Stomach (tissue), 8 donors: ENCODE measurements at regions not wholly inside any gene's neighbourhood (a gene's known extent, or its start where the extent isn't known, plus 50 kb on each side); places are given as distances from the start of the nearest gene placed in this dataset.

Experiments
- DNase-seq, 2 donors: peaks; one replicate each; pipeline versions ENCODE4 v3.0.0 to v3.0.0-alpha.2; 2013 to 2019
- H3K27ac ChIP-seq, 5 donors: fragments of 200-600 bp in 4 of 5; sonication (generic) in 4 of 5; one replicate each; pipeline ENCODE4 v1.5.1; 2013 to 2019; ENCODE audit warnings: mild to moderate bottlenecking in 1 of 5, moderate library complexity in 1 of 5
- H3K27me3 ChIP-seq, 3 donors: fragments of 200-600 bp; sonication (generic); one replicate each; pipeline ENCODE4 v1.5.1; 2017 to 2019; ENCODE audit warnings: mixed run types in 1 of 3
- H3K36me3 ChIP-seq, 4 donors: fragments of 200-600 bp; sonication (generic); 1 replicate in 3 of 4; 2 replicates in 1 of 4; pipeline ENCODE4 v1.5.1; 2016 to 2019
- H3K4me1 ChIP-seq, 4 donors: fragments of 200-600 bp; sonication (generic); one replicate each; pipeline ENCODE4 v1.5.1; 2016 to 2019
- H3K4me3 ChIP-seq, 4 donors: fragments of 200-600 bp; sonication (generic) in 3 of 4; one replicate each; pipeline ENCODE4 v1.5.1; 2016 to 2019; ENCODE audit warnings: mild to moderate bottlenecking in 1 of 4
- H3K9me3 ChIP-seq, 4 donors: fragments of 200-600 bp; sonication (generic); one replicate each; pipeline ENCODE4 v1.5.1; 2016 to 2019
- EP300 ChIP-seq: sonication (generic); formaldehyde crosslinking; IDR thresholded peaks from one replicate; pipeline ENCODE4 v1.6.1; 2017; ENCODE audit warnings: antibody characterized with exemption
- POLR2A ChIP-seq, 4 donors: fragments of 450-650 bp; IDR thresholded peaks; one replicate each; pipeline ENCODE4 v1.6.1; 2016; ENCODE audit warnings: antibody characterized with exemption in 4 of 4, control low read depth in 2 of 4, mild to moderate bottlenecking in 1 of 4, moderate library complexity in 1 of 4
- POLR2AphosphoS5 ChIP-seq, 3 donors: sonication (generic); formaldehyde crosslinking; IDR thresholded peaks; one replicate each; pipeline ENCODE4 v1.6.1; 2016; ENCODE audit warnings: antibody characterized with exemption in 3 of 3
- WGBS, 5 donors: extraction: QIAGEN DNeasy Blood & Tissue Kit in 3 of 5; methylation state at CpG; one replicate each; pipeline versions ENCODE4 v1.1.5 to v1.1.7; 2013 to 2018; 5-methylcytosine and 5-hydroxymethylcytosine counted together
- intact Hi-C: fragments of 100-400 bp; cut with DNase I; formaldehyde crosslinking; loops from one replicate; pipeline ENCODE4 v1.15.1; 2023; ENCODE audit warnings: low total_unique reads
- TF ChIP-seq, protein P1 (sequence below), 7 experiments: fragments of 450-650 bp in 4 of 7; fragments of 200-600 bp in 3 of 7; sonication (generic) in 3 of 7; IDR thresholded peaks; one replicate each; pipeline ENCODE4 v1.5.1; 2016 to 2019; ENCODE audit warnings: antibody characterized with exemption in 7 of 7, control low read depth in 2 of 7, mild to moderate bottlenecking in 1 of 7
- donor health status: healthy with polysubstance abuse.
- donor health status: Bipolar disorder and iron deficiency.
- donor health status: healthy.

DNA sequence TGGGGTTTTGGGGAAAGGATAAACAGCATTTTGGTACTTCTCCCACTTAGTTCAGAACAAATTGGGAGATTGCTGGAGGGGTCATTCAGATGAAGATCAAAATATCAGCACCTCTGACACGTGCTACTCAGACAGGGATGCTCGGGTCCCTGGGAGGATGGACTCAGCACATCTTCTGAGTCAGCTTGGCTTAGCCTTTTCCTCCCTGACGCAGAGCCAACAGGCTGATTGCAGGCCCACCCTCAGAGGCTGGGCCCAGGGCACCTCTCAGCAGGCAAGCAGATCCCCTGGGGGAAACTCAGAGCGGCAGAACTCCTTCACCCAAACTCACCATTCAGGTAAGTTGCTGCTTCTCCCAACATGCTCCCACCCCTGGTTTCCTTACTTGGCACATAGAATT, 304.9 kb downstream of the TLE3 start:
- H3K4me1 ChIP-seq: peaks cover 0 to 20% (median 14%) of the 10 kb centered on the region in 4 donors
- WGBS, 5 donors: 89 to 95% (median 93%) methylated on average over 4 of the region's 4 CpGs
- TF ChIP-seq POLR2A (IDR thresholded peaks at IDR 0.05) (no peak), EP300 (no peak), POLR2AphosphoS5 (IDR thresholded peaks at IDR 0.05) (no peak)
- TF ChIP-seq, protein P1, sequence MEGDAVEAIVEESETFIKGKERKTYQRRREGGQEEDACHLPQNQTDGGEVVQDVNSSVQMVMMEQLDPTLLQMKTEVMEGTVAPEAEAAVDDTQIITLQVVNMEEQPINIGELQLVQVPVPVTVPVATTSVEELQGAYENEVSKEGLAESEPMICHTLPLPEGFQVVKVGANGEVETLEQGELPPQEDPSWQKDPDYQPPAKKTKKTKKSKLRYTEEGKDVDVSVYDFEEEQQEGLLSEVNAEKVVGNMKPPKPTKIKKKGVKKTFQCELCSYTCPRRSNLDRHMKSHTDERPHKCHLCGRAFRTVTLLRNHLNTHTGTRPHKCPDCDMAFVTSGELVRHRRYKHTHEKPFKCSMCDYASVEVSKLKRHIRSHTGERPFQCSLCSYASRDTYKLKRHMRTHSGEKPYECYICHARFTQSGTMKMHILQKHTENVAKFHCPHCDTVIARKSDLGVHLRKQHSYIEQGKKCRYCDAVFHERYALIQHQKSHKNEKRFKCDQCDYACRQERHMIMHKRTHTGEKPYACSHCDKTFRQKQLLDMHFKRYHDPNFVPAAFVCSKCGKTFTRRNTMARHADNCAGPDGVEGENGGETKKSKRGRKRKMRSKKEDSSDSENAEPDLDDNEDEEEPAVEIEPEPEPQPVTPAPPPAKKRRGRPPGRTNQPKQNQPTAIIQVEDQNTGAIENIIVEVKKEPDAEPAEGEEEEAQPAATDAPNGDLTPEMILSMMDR (IDR thresholded peaks at IDR 0.05): no peak
- no peak for DNase-seq
- H3K4me3 ChIP-seq: no peak overlapping the region
- H3K27me3 ChIP-seq: no peaks in the 10 kb centered on the region
- peaks cover 0 to 12% (median 10%) of the 10 kb centered on the region in 4 donors for H3K9me3 ChIP-seq
- no peaks in the 10 kb centered on the region for H3K36me3 ChIP-seq
- intact Hi-C loops: no loop called here
- H3K27ac ChIP-seq: no peak overlapping the region

DNA sequence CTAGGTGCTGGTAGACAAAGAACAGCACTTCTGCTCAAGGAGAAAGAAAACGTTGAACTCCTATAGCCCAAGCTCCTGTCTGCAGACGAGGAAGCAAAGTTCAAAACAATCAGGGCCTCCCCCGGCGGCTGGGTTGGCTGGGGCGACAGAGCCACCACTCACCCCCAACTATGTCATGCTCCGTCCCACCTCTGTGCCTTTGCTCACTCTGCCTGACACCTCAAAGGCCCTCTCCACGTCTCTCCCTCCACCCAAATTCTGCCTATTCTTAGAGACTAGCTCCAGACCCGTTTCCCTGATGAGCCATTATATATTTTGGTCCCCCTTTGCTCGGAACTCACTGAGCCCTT, 304.3 kb downstream of the TLE3 start:
- DNase-seq: no peak
- Histone ChIP-seq H3K4me1 (peaks cover 0 to 20% (median 14%) of the 10 kb centered on the region in 4 donors), H3K36me3 (no peaks in the 10 kb centered on the region), H3K4me3 (no peak overlapping the region), H3K27ac (peak overlapping the region in 2 of 5 donors; percentile 68 to 79), H3K27me3 (no peaks in the 10 kb centered on the region), H3K9me3 (peaks cover 0 to 12% (median 10%) of the 10 kb centered on the region in 4 donors)
- WGBS, 5 donors: 83 to 90% (median 86%) methylated on average over 9 of the region's 9 CpGs
- TF ChIP-seq POLR2A (IDR thresholded peaks at IDR 0.05) (no peak), POLR2AphosphoS5 (IDR thresholded peaks at IDR 0.05) (no peak), EP300 (no peak)
- TF ChIP-seq, protein P1 (IDR thresholded peaks at IDR 0.05): no peak
- intact Hi-C loops: no loop called here

DNA sequence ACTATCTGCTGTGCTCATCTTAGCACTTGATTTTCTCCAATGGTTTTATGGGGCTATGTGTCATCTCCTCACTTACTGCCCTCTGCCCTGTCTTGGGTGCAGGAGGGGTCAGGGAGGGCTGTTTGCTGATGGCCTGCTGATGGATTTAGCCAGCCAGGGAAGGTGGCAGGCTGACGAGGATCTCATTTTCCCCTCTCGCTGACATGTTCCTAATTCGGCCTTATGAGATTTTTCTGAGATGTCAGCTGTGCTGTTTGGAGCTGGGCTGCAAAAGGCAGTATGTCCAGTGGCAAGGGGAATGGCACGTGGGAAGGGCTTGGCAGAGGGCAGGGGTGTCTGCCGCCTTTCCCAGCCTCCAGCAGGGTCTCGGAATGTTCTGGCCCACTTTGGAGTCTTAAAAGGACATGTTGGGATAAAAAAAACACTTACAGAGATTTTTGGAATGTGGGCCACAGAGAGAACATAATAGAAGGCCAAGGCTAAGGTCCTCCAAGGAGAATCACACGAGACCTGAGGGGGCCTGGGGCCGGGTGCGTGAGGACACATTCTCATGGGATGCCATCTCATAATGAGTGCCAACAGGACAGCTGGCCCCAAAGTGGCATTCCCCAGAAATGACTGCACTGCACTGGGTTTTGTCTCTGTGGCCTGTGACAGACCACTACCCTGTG, 303.8 kb downstream of the TLE3 start:
- Histone ChIP-seq H3K9me3 (peaks cover 0 to 12% (median 10%) of the 10 kb centered on the region in 4 donors), H3K27ac (peak overlapping the region in 3 of 5 donors; percentile 7 to 79 (median 68)), H3K27me3 (no peaks in the 10 kb centered on the region), H3K36me3 (no peaks in the 10 kb centered on the region), H3K4me3 (no peak overlapping the region), H3K4me1 (peaks cover 0 to 20% (median 14%) of the 10 kb centered on the region in 4 donors)
- no peak for DNase-seq
- 76 to 85% (median 78%) methylated on average over 9 of the region's 9 CpGs for WGBS, 5 donors
- intact Hi-C loops: no loop called here
- TF ChIP-seq, protein P1 (IDR thresholded peaks at IDR 0.05): no peak
- TF ChIP-seq EP300: no peak
- TF ChIP-seq POLR2A (IDR thresholded peaks at IDR 0.05): no peak
- no peak for TF ChIP-seq POLR2AphosphoS5 (IDR thresholded peaks at IDR 0.05)

DNA sequence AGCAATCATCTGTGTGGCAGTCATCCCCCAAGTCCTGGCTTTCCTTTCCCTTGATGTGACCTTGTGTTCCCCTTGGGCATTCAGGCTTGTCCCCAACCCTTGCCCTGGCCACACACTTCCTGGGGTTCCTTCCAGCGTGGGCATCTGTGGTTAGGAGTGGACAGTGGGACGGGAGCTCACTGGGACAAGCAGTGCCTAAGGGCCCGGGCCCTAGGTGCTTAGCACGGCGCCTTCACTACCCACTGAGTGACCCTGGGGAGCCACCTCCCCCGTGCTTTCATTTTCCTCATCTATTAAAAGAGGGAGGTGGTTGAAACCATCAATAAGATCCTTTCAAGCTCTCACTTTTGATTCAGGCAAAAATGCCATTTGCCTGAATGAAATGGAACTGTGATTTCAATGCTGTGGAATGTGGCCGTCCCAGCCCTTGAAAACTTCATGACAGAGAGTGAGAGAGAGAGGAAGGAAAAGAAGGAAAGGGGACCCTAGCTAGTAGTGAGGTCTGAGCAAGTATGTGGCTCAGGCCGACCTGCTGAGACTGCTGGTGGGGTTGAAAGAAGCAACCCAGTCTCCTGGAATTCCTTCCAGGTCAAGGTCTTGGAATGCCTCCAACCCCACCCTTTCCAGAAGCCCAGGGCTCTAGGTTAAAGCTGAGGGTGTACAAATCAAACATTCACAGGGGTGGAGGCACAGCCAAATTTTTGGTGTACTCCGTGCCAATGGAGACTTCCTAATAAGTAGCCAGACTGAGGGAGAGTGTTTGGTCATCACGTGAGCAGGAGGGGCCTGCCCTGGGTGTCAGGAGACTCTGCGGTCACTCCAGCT, 302.9 kb downstream of the TLE3 start:
- no peaks in the 10 kb centered on the region for H3K27me3 ChIP-seq
- no peak for TF ChIP-seq POLR2A (IDR thresholded peaks at IDR 0.05)
- TF ChIP-seq, protein P1 (IDR thresholded peaks at IDR 0.05): no peak
- no peak for TF ChIP-seq EP300
- peak in 1 of 3 donors; percentile 12 for TF ChIP-seq POLR2AphosphoS5 (IDR thresholded peaks at IDR 0.05)
- 56 to 60% (median 60%) methylated on average over 11 of the region's 11 CpGs for WGBS, 5 donors

More for the DNA sequence above, 302.9 kb downstream of the TLE3 start:
- peak overlapping the region in 4 of 5 donors; percentile 43 to 79 (median 67) for H3K27ac ChIP-seq
- DNase-seq: peak in 1 of 2 donors; percentile 59
- H3K4me3 ChIP-seq: no peak overlapping the region
- H3K4me1 ChIP-seq: peaks cover 0 to 20% (median 14%) of the 10 kb centered on the region in 4 donors
- intact Hi-C loops: no loop called here
- H3K9me3 ChIP-seq: peaks cover 0 to 12% (median 10%) of the 10 kb centered on the region in 4 donors
- H3K36me3 ChIP-seq: no peaks in the 10 kb centered on the region
